H1 (cell line): ENCODE measurements at regions not wholly inside any gene's neighbourhood (a gene's known extent, or its start where the extent isn't known, plus 50 kb on each side); places are given as distances from the start of the nearest gene placed in this dataset.

Experiments used
- CTCF ChIA-PET: fragments of 300-600 bp; sonication (Branson Sonifier 250); formaldehyde crosslinking; loops from one replicate; lab custom pipeline; 2021; ENCODE audit not compliant: partially characterized antibody; lab: Charles Lee
- POLR2A ChIA-PET: fragments of 300-600 bp; sonication (Branson Sonifier 250); formaldehyde crosslinking; loops from one replicate; lab custom pipeline; 2021; ENCODE audit warnings: inconsistent platforms; ENCODE audit not compliant: partially characterized antibody; lab: Charles Lee
- DNase-seq, 2 experiments: peaks; one replicate each; pipeline versions ENCODE4 v3.0.0 to v3.0.0-alpha.2; 2010 to 2022; ENCODE audit warnings: low spot score in 2 of 2, low read depth in 1 of 2, mixed read lengths in 1 of 2
- FAIRE-seq: peaks from 2 replicates; lab custom pipeline; 2011; peaks lifted over from hg19 to GRCh38; lab: Jason Lieb, UNC
- H2AFZ ChIP-seq: 2 replicates; pipeline ENCODE4 v1.8.1; 2012; ENCODE audit warnings: low read length, inconsistent platforms
- H2AK5ac ChIP-seq: 2 replicates; pipeline ENCODE4 v1.6.1; 2013; ENCODE audit warnings: low read depth, low read length
- H2BK120ac ChIP-seq: replicated peaks from 2 replicates; pipeline ENCODE3; 2013; ENCODE audit warnings: low read depth, low read length, inconsistent platforms
- H2BK12ac ChIP-seq: 2 replicates; pipeline ENCODE4 v1.6.1; 2013; ENCODE audit warnings: low read depth, low read length
- H2BK15ac ChIP-seq: 2 replicates; pipeline ENCODE4 v1.6.1; 2013; ENCODE audit warnings: low read length
- H2BK20ac ChIP-seq: 2 replicates; pipeline ENCODE4 v1.6.1; 2013; ENCODE audit warnings: low read length
- H2BK5ac ChIP-seq: 2 replicates; pipeline ENCODE4 v1.6.1; 2013; ENCODE audit warnings: low read depth, low read length
- H3K14ac ChIP-seq: 2 replicates; pipeline ENCODE4 v1.6.1; 2013; ENCODE audit warnings: inconsistent platforms; ENCODE audit not compliant: insufficient read length
- H3K18ac ChIP-seq: 2 replicates; pipeline ENCODE4 v1.6.1; 2013; ENCODE audit warnings: low read length; ENCODE audit errors: extremely low read depth
- H3K23ac ChIP-seq: 2 replicates; pipeline ENCODE4 v1.6.1; 2013; ENCODE audit warnings: inconsistent platforms; ENCODE audit not compliant: insufficient read length
- H3K23me2 ChIP-seq: 2 replicates; pipeline ENCODE4 v1.6.1; 2013; ENCODE audit warnings: low read depth, low read length
- H3K27ac ChIP-seq: 2 replicates; pipeline ENCODE4 v1.6.1; 2011; ENCODE audit warnings: low read depth, low read length, inconsistent platforms
- H3K27me3 ChIP-seq, 4 experiments: replicated peaks in 1 of 4; 1 replicate in 1 of 4; 2 replicates in 3 of 4; pipeline versions ENCODE4 v1.6.1 to v1.8.1; 2011 to 2013; ENCODE audit warnings: low read length in 3 of 4, mild to moderate bottlenecking in 3 of 4, inconsistent platforms in 2 of 4, mixed read lengths in 2 of 4, moderate library complexity in 1 of 4; ENCODE audit not compliant: control insufficient read depth in 3 of 4, insufficient read depth in 3 of 4; ENCODE audit errors: extremely low read depth in 1 of 4
- H3K36me3 ChIP-seq, 4 experiments: 2 replicates each; pipeline versions ENCODE4 v1.6.1 to v1.8.1; 2011 to 2013; ENCODE audit warnings: mild to moderate bottlenecking in 4 of 4, low read length in 3 of 4, moderate library complexity in 2 of 4, control low read depth in 1 of 4, inconsistent platforms in 1 of 4; ENCODE audit not compliant: insufficient read depth in 4 of 4, control insufficient read depth in 2 of 4
- H3K4ac ChIP-seq: replicated peaks from 2 replicates; pipeline ENCODE3; 2013; ENCODE audit warnings: low read length, low read depth, mixed read lengths, inconsistent platforms; ENCODE audit not compliant: insufficient read length
- H3K4me1 ChIP-seq, 4 experiments: replicated peaks in 1 of 4; 1 replicate in 1 of 4; 2 replicates in 3 of 4; pipeline versions ENCODE4 v1.6.1 to v1.8.1; 2011 to 2013; ENCODE audit warnings: low read length in 3 of 4, inconsistent platforms in 2 of 4, mixed read lengths in 1 of 4; ENCODE audit not compliant: insufficient read depth in 4 of 4, control insufficient read depth in 3 of 4
- H3K4me2 ChIP-seq, 2 experiments: 2 replicates each; pipeline versions ENCODE4 v1.6.1 to v1.8.1; 2011 to 2013; ENCODE audit warnings: low read depth in 2 of 2, low read length in 2 of 2, control low read depth in 1 of 2, inconsistent platforms in 1 of 2, mild to moderate bottlenecking in 1 of 2; ENCODE audit not compliant: insufficient read depth in 1 of 2
- H3K4me3 ChIP-seq, 4 experiments: fragments of 200-600, 300-600 bp in 1 of 4; sonication (generic), shearing (Covaris generic), sonication (Bioruptor Twin) in 1 of 4; 2 replicates each; pipeline versions ENCODE4 v1.5.1 to v1.8.1; 2011 to 2016; ENCODE audit warnings: low read length in 4 of 4, low read depth in 3 of 4, control low read depth in 2 of 4, inconsistent platforms in 2 of 4, mild to moderate bottlenecking in 2 of 4, mixed read lengths in 1 of 4, moderate library complexity in 1 of 4; ENCODE audit not compliant: insufficient read depth in 2 of 4; ENCODE audit errors: extremely low read depth in 1 of 4
- H3K56ac ChIP-seq: replicated peaks from 2 replicates; pipeline ENCODE3; 2013; ENCODE audit warnings: low read depth, mild to moderate bottlenecking, mixed read lengths, low read length, inconsistent platforms; ENCODE audit not compliant: insufficient read length
- H3K79me1 ChIP-seq: 2 replicates; pipeline ENCODE4 v1.6.1; 2013; ENCODE audit warnings: low read depth, low read length, control low read depth
- H3K79me2 ChIP-seq, 2 experiments: 2 replicates each; pipeline versions ENCODE4 v1.6.1 to v1.8.1; 2012 to 2013; ENCODE audit warnings: low read length in 2 of 2, mild to moderate bottlenecking in 2 of 2, inconsistent platforms in 1 of 2; ENCODE audit not compliant: insufficient read depth in 2 of 2, control insufficient read depth in 1 of 2
- H3K9ac ChIP-seq, 4 experiments: replicated peaks in 1 of 4; 1 replicate in 1 of 4; 2 replicates in 3 of 4; pipeline versions ENCODE4 v1.6.1 to v1.8.1; 2011 to 2013; ENCODE audit warnings: low read depth in 3 of 4, low read length in 3 of 4, control low read depth in 2 of 4, mild to moderate bottlenecking in 2 of 4, moderate library complexity in 2 of 4, inconsistent platforms in 1 of 4; ENCODE audit errors: extremely low read depth in 1 of 4
- H3K9me3 ChIP-seq, 2 experiments: 2 replicates each; pipeline versions ENCODE4 v1.6.1 to v1.8.1; 2012 to 2013; ENCODE audit warnings: mild to moderate bottlenecking in 2 of 2, moderate library complexity in 2 of 2, control low read depth in 1 of 2, inconsistent platforms in 1 of 2, low read depth in 1 of 2, low read length in 1 of 2, mixed read lengths in 1 of 2; ENCODE audit not compliant: insufficient read depth in 2 of 2
- H4K20me1 ChIP-seq, 2 experiments: replicated peaks in 1 of 2; 2 replicates each; pipeline versions ENCODE3 to v1.8.1; 2011 to 2013; ENCODE audit warnings: inconsistent platforms in 2 of 2, low read length in 2 of 2, mild to moderate bottlenecking in 1 of 2; ENCODE audit not compliant: insufficient read depth in 2 of 2, control insufficient read depth in 1 of 2
- H4K5ac ChIP-seq: 2 replicates; pipeline ENCODE4 v1.6.1; 2013; ENCODE audit warnings: low read length, low read depth, mixed read lengths, inconsistent platforms; ENCODE audit not compliant: insufficient read length
- H4K8ac ChIP-seq: 2 replicates; pipeline ENCODE4 v1.8.0; 2013; ENCODE audit warnings: mild to moderate bottlenecking, moderate library complexity, low read length, inconsistent platforms; ENCODE audit not compliant: insufficient read depth; ENCODE audit errors: extremely low read depth
- H4K91ac ChIP-seq: replicated peaks from 2 replicates; pipeline ENCODE3; 2013; ENCODE audit warnings: low read length, mixed read lengths, inconsistent platforms; ENCODE audit not compliant: insufficient read length
- ASH2L ChIP-seq: fragments of 200-600, 300-600 bp; sonication (generic); IDR thresholded peaks from one replicate; pipeline ENCODE4 v1.7.1; 2017; ENCODE audit warnings: low read length
- ATF3 ChIP-seq: IDR thresholded peaks from 2 replicates; pipeline ENCODE4 v1.6.1; 2011; ENCODE audit warnings: low read depth, mild to moderate bottlenecking, low read length; ENCODE audit not compliant: insufficient read depth
- BACH1 ChIP-seq: IDR thresholded peaks from 2 replicates; pipeline ENCODE4 v1.6.1; 2012; ENCODE audit warnings: low read length, improper control_type of control experiment
- BCL11A ChIP-seq, 2 experiments: IDR thresholded peaks; one replicate each; pipeline ENCODE4 v1.6.1; 2011; ENCODE audit warnings: low read depth in 2 of 2, low read length in 2 of 2, mild to moderate bottlenecking in 2 of 2
- CTCF ChIP-seq, 3 experiments: IDR thresholded peaks; 1 replicate in 2 of 3; 2 replicates in 1 of 3; pipeline versions ENCODE4 v1.5.1 to v1.6.1; 2011; ENCODE audit warnings: low read length in 3 of 3, mild to moderate bottlenecking in 3 of 3, inconsistent platforms in 2 of 3, low read depth in 1 of 3, moderate library complexity in 1 of 3; ENCODE audit not compliant: insufficient read depth in 1 of 3; ENCODE audit errors: control extremely low read depth in 1 of 3
- JUN ChIP-seq: IDR thresholded peaks from 2 replicates; pipeline ENCODE4 v1.6.1; 2011; ENCODE audit warnings: low read depth, mild to moderate bottlenecking, improper control_type of control experiment, low read length
- KDM4A ChIP-seq: IDR thresholded peaks from one replicate; pipeline ENCODE4 v1.7.1; 2012; ENCODE audit warnings: low read depth, mild to moderate bottlenecking, moderate library complexity, low read length, inconsistent platforms; ENCODE audit not compliant: severe bottlenecking
- MAFK ChIP-seq: IDR thresholded peaks from 2 replicates; pipeline ENCODE4 v1.6.1; 2012; ENCODE audit warnings: low read depth, mild to moderate bottlenecking, improper control_type of control experiment, low read length
- RAD21 ChIP-seq, 2 experiments: IDR thresholded peaks in 1 of 2; conservative IDR thresholded peaks in 1 of 2; 2 replicates each; pipeline ENCODE4 v1.6.1; 2011; ENCODE audit warnings: low read depth in 2 of 2, low read length in 2 of 2, improper control_type of control experiment in 1 of 2, inconsistent platforms in 1 of 2, mild to moderate bottlenecking in 1 of 2, moderate library complexity in 1 of 2
- SIRT6 ChIP-seq: IDR thresholded peaks from one replicate; pipeline ENCODE4 v1.7.1; 2012; ENCODE audit warnings: low read length, inconsistent platforms
- SP4 ChIP-seq: IDR thresholded peaks from 2 replicates; pipeline ENCODE4 v1.6.1; 2012; ENCODE audit warnings: low read length, inconsistent platforms
- YY1 ChIP-seq: IDR thresholded peaks from 2 replicates; pipeline ENCODE4 v1.6.1; 2011; ENCODE audit warnings: low read depth, mild to moderate bottlenecking, low read length
- WGBS, 2 experiments: shearing (Covaris generic) in 1 of 2; methylation state at CpG; one replicate each; pipeline versions ENCODE4 v1.1.6 to v1.1.7; 2013 to 2015; ENCODE audit warnings: low lambda C conversion rate in 2 of 2, mixed read lengths in 2 of 2, inconsistent platforms in 1 of 2, low coverage in 1 of 2, missing lambda C conversion rate in 1 of 2; ENCODE audit not compliant: insufficient replicate concordance in 2 of 2, insufficient coverage in 1 of 2, insufficient read length in 1 of 2; ENCODE audit errors: extremely low coverage in 1 of 2, missing lambda C conversion rate in 1 of 2; 5-methylcytosine and 5-hydroxymethylcytosine counted together

GRCh38 chr12:88318726-88319125, 176.6 kb downstream of the TMTC3 start:
- H3K14ac ChIP-seq: no peak overlapping the region
- H3K23ac ChIP-seq: no peak overlapping the region
- no peak overlapping the region for H2BK120ac ChIP-seq
- no peak overlapping the region for H3K56ac ChIP-seq
- H2BK15ac ChIP-seq: no peak overlapping the region
- no peaks in the 10 kb centered on the region for H3K27me3 ChIP-seq
- no peak overlapping the region for H4K91ac ChIP-seq
- no peak overlapping the region for H3K4ac ChIP-seq
- no peaks in the 10 kb centered on the region for H3K79me1 ChIP-seq
- ChIA-PET POLR2A (no interaction called here), CTCF (interaction anchor here (0.7 kb wide), 1 partner anchor 11 kb away, joined by 3 read pairs; no protein-coding TSS in a partner anchor)
- no peaks in the 10 kb centered on the region for H3K23me2 ChIP-seq
- H4K8ac ChIP-seq: no peak overlapping the region
- no peaks in the 10 kb centered on the region for H3K9me3 ChIP-seq
- no peak overlapping the region for H2AFZ ChIP-seq
- no peaks in the 10 kb centered on the region for H3K36me3 ChIP-seq
- 93% methylated on average over 2 of the region's 2 CpGs; no CpG with 5 or more reads in 1 of the 2 experiments for WGBS, 2 experiments
- H2BK5ac ChIP-seq: no peak overlapping the region
- H2BK12ac ChIP-seq: no peak overlapping the region
- H3K79me2 ChIP-seq: no peaks in the 10 kb centered on the region
- H3K4me3 ChIP-seq: no peak overlapping the region
- no peak for FAIRE-seq
- H3K27ac ChIP-seq: no peak overlapping the region
- no peak for DNase-seq
- H4K20me1 ChIP-seq: no peaks in the 10 kb centered on the region
- no peak overlapping the region for H3K18ac ChIP-seq
- no peaks in the 10 kb centered on the region for H3K4me1 ChIP-seq
- H2AK5ac ChIP-seq: no peak overlapping the region
- no peak overlapping the region for H3K9ac ChIP-seq
- no peak overlapping the region for H3K4me2 ChIP-seq
- H4K5ac ChIP-seq: no peak overlapping the region
- H2BK20ac ChIP-seq: no peak overlapping the region
- TF ChIP-seq BACH1: no peak
- TF ChIP-seq YY1: no peak
- no peak for TF ChIP-seq BCL11A (IDR thresholded peaks at IDR 0.05; ENCODE audit: low read depth in 2 of 2, low read length in 2 of 2)
- TF ChIP-seq CTCF (IDR thresholded peaks at IDR 0.05; ENCODE audit: control extremely low read depth in 1 of 3, insufficient read depth in 1 of 3, low read depth in 1 of 3, low read length in 3 of 3): no peak
- no peak for TF ChIP-seq ATF3
- TF ChIP-seq RAD21 (IDR thresholded peaks at IDR 0.05 in 1 of 2, conservative IDR thresholded peaks at IDR 0.05 in 1 of 2; ENCODE audit: low read depth in 2 of 2, low read length in 2 of 2): no peak
- no peak for TF ChIP-seq KDM4A
- no peak for TF ChIP-seq JUN
- TF ChIP-seq SP4: no peak
- TF ChIP-seq ASH2L: no peak
- no peak for TF ChIP-seq SIRT6
- TF ChIP-seq MAFK: no peak
